IMR-90 (cell line): ENCODE measurements at regions not wholly inside any gene's neighbourhood (a gene's known extent, or its start where the extent isn't known, plus 50 kb on each side); places are given as distances from the start of the nearest gene placed in this dataset.
A peak's percentile ranks its signal among the peaks of the same experiment; 100 is the strongest.

Experiments
- ATAC-seq: fragments of 200-7000 bp; cut with Tn5 transposase; 2 replicates; pipeline ENCODE4 v1.9.1; 2020; ENCODE audit warnings: low read depth, mild to moderate bottlenecking, moderate library complexity
- BruUV-seq: library from RNA; stranded (reverse); fragments of 400-500 nt; replicated peaks from 2 replicates; lab custom pipeline; 2021; lab: Mats Ljungman, UMichigan
- CTCF ChIA-PET: fragments of 300-600 bp; formaldehyde crosslinking; extraction: SDS; loops from one replicate; lab custom pipeline; 2021; ENCODE audit warnings: antibody characterized with exemption; lab: Yijun Ruan, JAX
- POLR2A ChIA-PET: fragments of 300-600 bp; sonication (Branson Sonifier 250); formaldehyde crosslinking; loops from one replicate; lab custom pipeline; 2022; ENCODE audit warnings: antibody characterized with exemption; ENCODE audit not compliant: unreplicated experiment; lab: Charles Lee
- DNase-seq: peaks from one replicate; pipeline ENCODE4 v3.0.0; 2013
- H2AFZ ChIP-seq: replicated peaks from 2 replicates; pipeline ENCODE3; 2013; ENCODE audit warnings: low read length, mild to moderate bottlenecking; ENCODE audit not compliant: poor library complexity
- H2AK5ac ChIP-seq: 2 replicates; pipeline ENCODE4 v1.6.1; 2013; ENCODE audit warnings: low read depth, low read length, inconsistent platforms
- H2AK9ac ChIP-seq: replicated peaks from 2 replicates; pipeline ENCODE3; 2013; ENCODE audit warnings: mild to moderate bottlenecking, low read depth, low read length, moderate library complexity; ENCODE audit not compliant: poor library complexity
- H2BK120ac ChIP-seq: 2 replicates; pipeline ENCODE4 v1.6.1; 2013; ENCODE audit warnings: low read depth, low read length, inconsistent platforms
- H2BK15ac ChIP-seq: 3 replicates; pipeline ENCODE4 v1.6.1; 2013; ENCODE audit warnings: low read depth, low read length, inconsistent platforms
- H2BK20ac ChIP-seq: 2 replicates; pipeline ENCODE4 v1.6.1; 2013; ENCODE audit warnings: low read depth, mild to moderate bottlenecking, inconsistent platforms, low read length, moderate library complexity
- H2BK5ac ChIP-seq: 2 replicates; pipeline ENCODE4 v1.6.1; 2013; ENCODE audit warnings: mild to moderate bottlenecking, low read depth, low read length, inconsistent platforms; ENCODE audit not compliant: poor library complexity, severe bottlenecking
- H3K14ac ChIP-seq: replicated peaks from 2 replicates; pipeline ENCODE4 v1.6.1; 2013; ENCODE audit warnings: low read depth, low read length, inconsistent platforms
- H3K18ac ChIP-seq: 2 replicates; pipeline ENCODE4 v1.6.1; 2013; ENCODE audit warnings: low read depth, low read length, control low read depth
- H3K23ac ChIP-seq: 2 replicates; pipeline ENCODE4 v1.6.1; 2013; ENCODE audit warnings: low read depth, low read length, inconsistent platforms
- H3K27ac ChIP-seq: 2 replicates; pipeline ENCODE4 v1.5.1; 2013; ENCODE audit warnings: mild to moderate bottlenecking, control low read depth, low read length; ENCODE audit not compliant: insufficient read depth
- H3K27me3 ChIP-seq: 2 replicates; pipeline ENCODE4 v1.6.1; 2013; ENCODE audit warnings: low read length; ENCODE audit not compliant: control insufficient read depth, insufficient read depth
- H3K36me3 ChIP-seq: 2 replicates; pipeline ENCODE4 v1.6.1; 2013; ENCODE audit warnings: low read length, mixed read lengths; ENCODE audit not compliant: control insufficient read depth, insufficient read depth
- H3K4ac ChIP-seq: 2 replicates; pipeline ENCODE4 v1.6.1; 2013; ENCODE audit warnings: low read depth, low read length, inconsistent platforms
- H3K4me1 ChIP-seq: 2 replicates; pipeline ENCODE4 v1.6.1; 2013; ENCODE audit warnings: low read length, mixed read lengths; ENCODE audit not compliant: control insufficient read depth, insufficient read depth
- H3K4me2 ChIP-seq: 2 replicates; pipeline ENCODE4 v1.6.1; 2013; ENCODE audit warnings: low read depth, mild to moderate bottlenecking, control low read depth, low read length, moderate library complexity
- H3K4me3 ChIP-seq: 2 replicates; pipeline ENCODE4 v1.5.1; 2013; ENCODE audit warnings: low read depth, mild to moderate bottlenecking, control low read depth, low read length, moderate library complexity; ENCODE audit not compliant: insufficient read depth
- H3K56ac ChIP-seq: 2 replicates; pipeline ENCODE4 v1.6.1; 2013; ENCODE audit warnings: low read length, inconsistent platforms; ENCODE audit not compliant: insufficient read depth; ENCODE audit errors: extremely low read depth
- H3K79me1 ChIP-seq, 2 experiments: 2 replicates each; pipeline ENCODE4 v1.6.1; 2013; ENCODE audit warnings: low read length in 2 of 2, inconsistent platforms in 1 of 2, low read depth in 1 of 2
- H3K9ac ChIP-seq: 2 replicates; pipeline ENCODE4 v1.6.1; 2013; ENCODE audit warnings: low read depth, low read length, control low read depth
- H3K9me1 ChIP-seq: 2 replicates; pipeline ENCODE4 v1.6.1; 2013; ENCODE audit warnings: low read length, inconsistent platforms; ENCODE audit not compliant: insufficient read depth
- H3K9me3 ChIP-seq: 2 replicates; pipeline ENCODE4 v1.6.1; 2013; ENCODE audit warnings: low read length; ENCODE audit not compliant: control insufficient read depth, insufficient read depth
- H4K20me1 ChIP-seq: 2 replicates; pipeline ENCODE4 v1.6.1; 2013; ENCODE audit warnings: low read length, inconsistent platforms; ENCODE audit not compliant: insufficient read depth
- H4K5ac ChIP-seq: 2 replicates; pipeline ENCODE4 v1.6.1; 2013; ENCODE audit warnings: mild to moderate bottlenecking, low read depth, low read length, control low read depth
- H4K8ac ChIP-seq, 2 experiments: 2 replicates each; pipeline ENCODE4 v1.6.1; 2013; ENCODE audit warnings: low read depth in 2 of 2, low read length in 2 of 2, control low read depth in 1 of 2, inconsistent platforms in 1 of 2
- H4K91ac ChIP-seq: 2 replicates; pipeline ENCODE4 v1.6.1; 2013; ENCODE audit warnings: low read depth, low read length, inconsistent platforms; ENCODE audit not compliant: insufficient read depth
- CHD1 ChIP-seq: IDR thresholded peaks from 2 replicates; pipeline ENCODE4 v1.6.1; 2012; ENCODE audit warnings: low read depth, low read length, improper control_type of control experiment
- MAFK ChIP-seq: IDR thresholded peaks from 2 replicates; pipeline ENCODE4 v1.6.1; 2012; ENCODE audit warnings: low read depth, low read length, improper control_type of control experiment
- MAZ ChIP-seq: IDR thresholded peaks from 2 replicates; pipeline ENCODE4 v1.6.1; 2012; ENCODE audit warnings: low read depth, mild to moderate bottlenecking, low read length, improper control_type of control experiment, moderate library complexity, borderline replicate concordance
- NFE2L2 ChIP-seq: fragments of 150-350 bp; IDR thresholded peaks from 2 replicates; pipeline ENCODE4 v1.6.1; 2016; ENCODE audit warnings: low read depth, mild to moderate bottlenecking, low read length
- POLR2A ChIP-seq: IDR thresholded peaks from 2 replicates; pipeline ENCODE4 v1.6.1; 2012; ENCODE audit warnings: mild to moderate bottlenecking, low read depth, low read length
- SMC3 ChIP-seq: fragments of 150-350 bp; IDR thresholded peaks from 2 replicates; pipeline ENCODE4 v1.6.1; 2016; ENCODE audit warnings: low read depth, mild to moderate bottlenecking, antibody characterized with exemption, low read length, moderate library complexity
- WGBS, 2 experiments: methylation state at CpG; one replicate each; pipeline versions ENCODE4 v1.1.5 to v1.1.7; 2013; ENCODE audit warnings: missing lambda C conversion rate in 2 of 2; ENCODE audit not compliant: insufficient read length in 1 of 2; ENCODE audit errors: extremely low coverage in 2 of 2; 5-methylcytosine and 5-hydroxymethylcytosine counted together
- dilution Hi-C: fragments of 300-500 bp; cut with HindIII; formaldehyde crosslinking; loops from one replicate; pipeline ENCODE4 v1.14.3; 2018; ENCODE audit warnings: low sequenced_read_pairs; ENCODE audit not compliant: unreplicated experiment
- in situ Hi-C: fragments of 300-500 bp; cut with MboI; formaldehyde crosslinking; loops from 3 replicates; pipeline ENCODE4 v1.14.3; 2019; ENCODE audit warnings: low sequenced_read_pairs, inconsistent platforms, mixed read lengths
- intact Hi-C: fragments of 100-400 bp; cut with micrococcal nuclease; formaldehyde crosslinking; loops from 2 replicates; pipeline ENCODE4 v1.10.0; 2022

GRCh38 chr17:77449908-77450741 lies 309.4 kb downstream of the SEC14L1 start (continued):
- 0 out of 2 replicates have a peak, but pooled peaks have one; percentile 3 for TF ChIP-seq SMC3
- no peak; the same call in 1 of the 2 replicates for TF ChIP-seq POLR2A
- TF ChIP-seq MAZ, result peak; percentile 43; the same call in 1 of the 2 replicates

- peaks cover 98% of the 10 kb centered on the region for H4K20me1 ChIP-seq
Measured at GRCh38 chr17:77450742-77451244, 310.0 kb downstream of the SEC14L1 start.

More at GRCh38 chr17:77450742-77451244, 310.0 kb downstream of the SEC14L1 start:
- Histone ChIP-seq H3K4me2 (peak overlapping the region; percentile 74), H3K9me1 (peaks cover 37% of the 10 kb centered on the region), H3K27me3 (no peaks in the 10 kb centered on the region), H3K18ac (peak overlapping the region; percentile 35; the same call in 1 of the 2 replicates), H4K91ac (peak overlapping the region; percentile 68), H2AK5ac (peak overlapping the region; percentile 90), H2AK9ac (peak overlapping the region; percentile 91), H3K23ac (peak overlapping the region; percentile 73), H3K14ac (peak overlapping the region; percentile 70), H3K4me1 (peaks cover 61% of the 10 kb centered on the region), H2BK120ac (peak overlapping the region; percentile 66), H3K9me3 (no peaks in the 10 kb centered on the region), H3K9ac (peak overlapping the region; percentile 73), H3K56ac (no peak overlapping the region), H3K4me3 (peak overlapping the region; percentile 39; the same call in 1 of the 2 replicates), H4K5ac (no peak overlapping the region), H2BK5ac (peak overlapping the region; percentile 38), H2BK20ac (no peak overlapping the region), H4K8ac (peak overlapping the region; percentile 28 to 31; a peak in 1 of 4 replicates), H2BK15ac (no peak overlapping the region), H3K27ac (peak overlapping the region; percentile 80), H3K79me1 (peaks cover 15 to 95% of the 10 kb centered on the region in 2 experiments), H3K4ac (peak overlapping the region; percentile 90), H2AFZ (peak overlapping the region; percentile 40), H3K36me3 (peaks cover 5% of the 10 kb centered on the region)
- ATAC-seq (no peak), DNase-seq (no peak)
- CTCF ChIA-PET, result interaction anchor here (1.3 kb wide), 1 partner anchor 15 kb away, joined by 3 read pairs; no protein-coding TSS in a partner anchor
- dilution Hi-C loops, result no loop called here
- intact Hi-C loops, result loop anchor here (2.0 kb wide), 1 partner anchor 26 kb away; no protein-coding TSS in a partner anchor
- POLR2A ChIA-PET, result interaction anchor here (1.7 kb wide), 1 partner anchor 128 kb away, joined by 5 read pairs; no protein-coding TSS in a partner anchor
- 0% methylated on average over 2 of the region's 9 CpGs; no CpG with 5 or more reads in 1 of the 2 experiments for WGBS, 2 experiments
- in situ Hi-C loops, result no loop called here
- no TSS peak for BruUV-seq
- TF ChIP-seq CHD1 (0 out of 2 replicates have a peak, but pooled peaks have one; percentile 28), MAFK (no peak), NFE2L2 (no peak), SMC3 (0 out of 2 replicates have a peak, but pooled peaks have one; percentile 0)
